ENCODE measurements at regions not wholly inside any gene's neighbourhood (a gene's known extent, or its start where the extent isn't known, plus 50 kb on each side); places are given as distances from the start of the nearest gene placed in this dataset.

DNA sequence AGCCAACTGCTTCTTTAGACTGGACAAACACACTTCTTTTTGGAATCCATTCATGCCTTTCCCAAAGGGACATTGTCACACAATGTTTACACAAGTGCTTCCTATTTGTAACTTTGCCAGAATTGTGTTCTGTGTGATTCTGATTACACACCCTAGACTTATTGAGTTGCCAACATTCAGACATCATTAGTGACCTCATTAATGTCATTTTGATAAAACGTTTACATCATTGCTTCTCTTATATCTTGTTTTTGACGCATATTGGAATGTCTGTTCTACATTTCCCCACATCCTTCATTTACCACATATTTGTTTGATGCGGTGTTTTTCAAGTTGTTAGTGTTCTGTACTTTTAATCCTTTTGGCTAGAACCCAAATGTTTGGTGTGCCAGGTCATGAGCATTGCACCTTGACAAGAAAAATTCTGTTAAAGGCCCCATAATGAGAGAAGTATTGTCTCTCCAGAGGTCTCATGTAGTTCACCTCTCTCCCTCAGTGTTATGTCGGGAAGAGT lies 305.5 kb downstream of the AEBP2 start:
- H3K4me1 ChIP-seq (ENCODE audit: low read depth): peaks cover 5% of the 10 kb centered on the region
- no peak overlapping the region for H3K4me3 ChIP-seq
- DNase-seq (ENCODE audit: low read depth in 1 of 2, low spot score in 1 of 2): peak in 1 of 2 donors; percentile 96
- H3K27ac ChIP-seq: no peak overlapping the region
- H3K9me3 ChIP-seq (ENCODE audit: low read depth): no peaks in the 10 kb centered on the region
- H3K36me3 ChIP-seq: no peaks in the 10 kb centered on the region
- no peaks in the 10 kb centered on the region for H3K27me3 ChIP-seq
- TF ChIP-seq, protein P1, sequence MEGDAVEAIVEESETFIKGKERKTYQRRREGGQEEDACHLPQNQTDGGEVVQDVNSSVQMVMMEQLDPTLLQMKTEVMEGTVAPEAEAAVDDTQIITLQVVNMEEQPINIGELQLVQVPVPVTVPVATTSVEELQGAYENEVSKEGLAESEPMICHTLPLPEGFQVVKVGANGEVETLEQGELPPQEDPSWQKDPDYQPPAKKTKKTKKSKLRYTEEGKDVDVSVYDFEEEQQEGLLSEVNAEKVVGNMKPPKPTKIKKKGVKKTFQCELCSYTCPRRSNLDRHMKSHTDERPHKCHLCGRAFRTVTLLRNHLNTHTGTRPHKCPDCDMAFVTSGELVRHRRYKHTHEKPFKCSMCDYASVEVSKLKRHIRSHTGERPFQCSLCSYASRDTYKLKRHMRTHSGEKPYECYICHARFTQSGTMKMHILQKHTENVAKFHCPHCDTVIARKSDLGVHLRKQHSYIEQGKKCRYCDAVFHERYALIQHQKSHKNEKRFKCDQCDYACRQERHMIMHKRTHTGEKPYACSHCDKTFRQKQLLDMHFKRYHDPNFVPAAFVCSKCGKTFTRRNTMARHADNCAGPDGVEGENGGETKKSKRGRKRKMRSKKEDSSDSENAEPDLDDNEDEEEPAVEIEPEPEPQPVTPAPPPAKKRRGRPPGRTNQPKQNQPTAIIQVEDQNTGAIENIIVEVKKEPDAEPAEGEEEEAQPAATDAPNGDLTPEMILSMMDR (IDR thresholded peaks at IDR 0.05; ENCODE audit: low read depth, low read length): no peak

DNA sequence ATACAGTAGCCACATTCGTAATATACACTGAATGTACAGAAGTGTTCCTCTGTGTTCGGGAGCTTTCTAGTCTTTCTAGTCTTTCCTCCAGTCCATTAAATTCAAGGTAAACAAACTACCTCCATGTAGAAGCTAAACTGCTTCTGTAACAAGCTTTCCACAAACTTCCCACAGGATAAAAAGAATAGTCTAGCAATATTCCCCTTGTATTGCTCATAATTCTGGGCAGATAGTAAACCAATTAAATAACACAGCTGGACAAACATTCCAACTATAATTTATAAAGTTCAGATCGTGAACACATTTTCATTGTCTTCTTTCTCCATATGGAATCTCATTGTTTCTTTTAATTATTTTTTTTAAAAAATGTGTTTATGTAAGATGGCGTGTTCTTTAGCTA lies 307.2 kb downstream of the AEBP2 start:
- H3K36me3 ChIP-seq: no peaks in the 10 kb centered on the region
- H3K4me3 ChIP-seq: no peak overlapping the region
- no peak overlapping the region for H3K27ac ChIP-seq
- no peaks in the 10 kb centered on the region for H3K27me3 ChIP-seq
- H3K9me3 ChIP-seq (ENCODE audit: low read depth): no peaks in the 10 kb centered on the region
- H3K4me1 ChIP-seq (ENCODE audit: low read depth): peaks cover under 1% of the 10 kb centered on the region
- TF ChIP-seq, protein P1 (IDR thresholded peaks at IDR 0.05; ENCODE audit: low read depth, low read length): no peak
- DNase-seq (ENCODE audit: low read depth in 1 of 2, low spot score in 1 of 2): no peak

DNA sequence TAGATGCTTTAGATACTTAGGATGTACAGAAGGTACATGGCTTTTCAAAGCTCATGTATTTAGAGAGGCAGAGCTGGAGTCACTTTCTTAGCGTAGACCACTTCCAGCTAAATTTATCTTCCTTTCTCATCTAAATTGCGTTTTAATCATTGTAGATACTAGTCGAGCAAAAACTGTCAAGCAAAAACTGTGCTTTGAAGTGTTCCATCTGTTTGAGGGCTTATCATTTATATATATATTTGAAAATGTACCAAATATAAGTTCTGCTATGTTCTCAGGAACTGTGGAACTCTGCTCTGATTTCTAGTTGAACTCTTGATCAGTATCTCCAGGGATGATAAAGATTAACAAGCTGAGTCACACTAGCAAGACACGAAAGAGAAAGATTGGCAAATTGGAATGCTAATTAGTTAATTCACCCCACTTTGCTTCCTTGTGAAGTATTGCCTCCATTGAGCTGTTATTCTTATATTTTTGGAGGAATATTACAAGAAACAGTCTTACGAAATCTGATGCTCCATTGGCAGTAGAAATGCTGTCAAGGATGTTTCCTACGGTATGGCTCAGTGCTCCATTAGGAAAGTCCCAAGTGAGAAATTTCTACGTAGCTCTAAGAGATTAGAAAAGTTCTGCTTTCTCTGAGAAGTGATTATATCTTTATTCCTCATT lies 310.7 kb downstream of the AEBP2 start:
- TF ChIP-seq, protein P1 (IDR thresholded peaks at IDR 0.05; ENCODE audit: low read depth, low read length): no peak
- Histone ChIP-seq H3K27ac (no peak overlapping the region), H3K4me3 (no peak overlapping the region), H3K9me3 (ENCODE audit: low read depth) (no peaks in the 10 kb centered on the region), H3K4me1 (ENCODE audit: low read depth) (no peaks in the 10 kb centered on the region), H3K36me3 (no peaks in the 10 kb centered on the region), H3K27me3 (no peaks in the 10 kb centered on the region)
- DNase-seq (ENCODE audit: low read depth in 1 of 2, low spot score in 1 of 2): peak in 1 of 2 donors; percentile 75

DNA sequence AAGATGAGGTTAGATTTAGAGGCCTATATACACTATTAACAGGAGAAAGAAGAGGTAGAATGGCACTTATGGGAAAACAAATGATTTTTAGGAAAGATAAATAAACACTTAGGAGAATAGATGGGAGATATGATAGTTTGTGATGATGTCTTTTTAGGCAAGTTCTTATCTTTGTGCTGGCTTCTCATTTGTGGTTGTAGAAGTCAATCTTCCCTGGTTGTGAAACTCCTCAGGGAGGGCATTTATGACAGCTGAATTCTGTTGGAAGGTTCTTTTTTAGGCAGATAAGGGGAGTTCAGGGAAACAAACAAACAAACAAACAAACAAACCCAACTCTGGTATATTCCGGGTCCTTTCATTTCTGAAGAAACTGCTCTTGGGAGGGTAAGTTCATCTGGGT lies 311.8 kb downstream of the AEBP2 start:
- Histone ChIP-seq H3K27me3 (no peaks in the 10 kb centered on the region), H3K9me3 (ENCODE audit: low read depth) (no peaks in the 10 kb centered on the region), H3K4me1 (ENCODE audit: low read depth) (no peaks in the 10 kb centered on the region), H3K4me3 (no peak overlapping the region), H3K27ac (no peak overlapping the region), H3K36me3 (no peaks in the 10 kb centered on the region)
- TF ChIP-seq, protein P1 (IDR thresholded peaks at IDR 0.05; ENCODE audit: low read depth, low read length): no peak
- DNase-seq (ENCODE audit: low read depth in 1 of 2, low spot score in 1 of 2): peak in 1 of 2 donors; percentile 42

DNA sequence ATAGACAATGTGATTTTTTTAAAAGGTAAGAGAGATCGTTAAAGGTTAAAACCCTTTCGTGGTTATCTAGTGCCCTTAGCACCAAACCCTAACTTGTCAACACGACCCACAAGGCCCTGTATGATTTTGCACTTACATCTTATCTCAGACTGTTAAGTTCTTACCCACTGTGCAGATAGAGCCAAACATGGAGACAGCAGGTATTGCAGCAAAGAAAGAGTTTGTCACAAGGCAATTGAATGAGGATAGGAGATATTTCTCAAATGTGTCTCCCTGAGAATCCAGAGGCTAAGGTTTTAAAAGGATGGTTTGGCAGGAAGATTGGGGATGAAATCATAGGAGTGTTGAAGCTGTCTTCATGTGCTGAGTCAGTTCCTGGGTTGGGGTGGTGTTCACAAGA lies 313.4 kb downstream of the AEBP2 start:
- no peak for DNase-seq (ENCODE audit: low read depth in 1 of 2, low spot score in 1 of 2)
- Histone ChIP-seq H3K4me3 (no peak overlapping the region), H3K27ac (no peak overlapping the region), H3K4me1 (ENCODE audit: low read depth) (no peaks in the 10 kb centered on the region), H3K36me3 (no peaks in the 10 kb centered on the region), H3K27me3 (no peaks in the 10 kb centered on the region), H3K9me3 (ENCODE audit: low read depth) (no peaks in the 10 kb centered on the region)
- TF ChIP-seq, protein P1 (IDR thresholded peaks at IDR 0.05; ENCODE audit: low read depth, low read length): no peak

Data from cardiac muscle cell (in vitro differentiated cells and primary cell).